ENCODE measurements at regions not wholly inside any gene's neighbourhood (a gene's known extent, or its start where the extent isn't known, plus 50 kb on each side); places are given as distances from the start of the nearest gene placed in this dataset.

DNA sequence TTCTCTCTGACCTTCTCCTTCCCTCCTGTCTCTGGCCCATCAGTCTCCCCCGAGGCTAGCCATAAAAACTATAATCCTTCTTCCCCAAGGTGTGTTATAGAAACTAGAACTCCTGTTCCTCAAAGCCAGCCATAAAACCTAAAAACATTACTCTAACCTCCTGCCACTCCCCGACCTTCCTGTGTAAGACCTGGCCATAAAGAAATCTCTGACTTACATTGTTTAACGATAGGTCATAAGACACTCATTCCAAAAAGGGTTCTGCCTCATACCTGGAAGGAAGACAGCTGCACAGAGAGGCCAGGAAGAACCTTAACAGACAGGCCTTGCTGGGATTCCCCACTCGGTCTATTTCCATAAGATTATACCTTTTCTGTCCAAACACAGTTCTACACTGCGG is 70.9 kb upstream of the EEA1 start:
- intact Hi-C loops (cut with micrococcal nuclease): no loop called here
- H3F3A ChIP-seq (ENCODE audit: low read length, unreplicated experiment): no peaks in the 10 kb centered on the region
- DNase-seq: peak; percentile 68

DNA sequence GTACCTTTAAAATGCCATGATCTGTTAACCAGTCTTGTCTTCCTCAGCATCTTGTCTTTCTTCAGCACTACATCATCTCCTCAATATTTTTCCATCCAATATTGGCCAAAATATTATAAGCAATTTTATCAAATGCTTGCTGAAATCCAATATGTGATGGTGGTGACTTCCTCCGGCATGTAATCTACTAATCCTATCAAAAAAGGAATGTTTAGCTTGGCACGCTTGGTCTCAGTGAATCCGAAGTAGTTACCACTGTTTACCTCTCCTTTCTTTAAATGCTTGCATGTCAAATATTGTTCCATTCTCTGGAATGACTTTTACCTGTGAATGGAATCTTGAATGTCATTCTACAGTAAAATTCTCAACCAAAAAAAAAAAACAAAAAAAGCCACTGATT is 72.3 kb upstream of the EEA1 start:
- H3K4me3 ChIP-seq (ENCODE audit: low read length): no peak overlapping the region
- ChIA-PET CTCF (no interaction called here), POLR2A (ENCODE audit: unreplicated experiment) (no interaction called here)
- no peak overlapping the region for H3K9ac ChIP-seq (ENCODE audit: low read length)
- no peaks in the 10 kb centered on the region for H3K9me3 ChIP-seq (ENCODE audit: low read length)
- H3K79me2 ChIP-seq (ENCODE audit: low read length): no peaks in the 10 kb centered on the region
- H4K20me1 ChIP-seq (ENCODE audit: low read length): no peaks in the 10 kb centered on the region
- H2AFZ ChIP-seq (ENCODE audit: low read length): no peak overlapping the region
- no peak overlapping the region for H3K4me2 ChIP-seq (ENCODE audit: low read length)
- DNase-seq (no peak), ATAC-seq (no peak)
- H3K27me3 ChIP-seq (ENCODE audit: low read length): no peaks in the 10 kb centered on the region
- intact Hi-C loops (cut with micrococcal nuclease): no loop called here
- no peaks in the 10 kb centered on the region for H3K9me2 ChIP-seq (replicated peaks; ENCODE audit: low read length)
- TF ChIP-seq EZH2phosphoT487 (IDR thresholded peaks at IDR 0.05; ENCODE audit: borderline replicate concordance, low read length) (no peak), EZH2 (IDR thresholded peaks at IDR 0.05; ENCODE audit: low read length, unreplicated experiment) (no peak)
- TF ChIP-seq, protein P1, sequence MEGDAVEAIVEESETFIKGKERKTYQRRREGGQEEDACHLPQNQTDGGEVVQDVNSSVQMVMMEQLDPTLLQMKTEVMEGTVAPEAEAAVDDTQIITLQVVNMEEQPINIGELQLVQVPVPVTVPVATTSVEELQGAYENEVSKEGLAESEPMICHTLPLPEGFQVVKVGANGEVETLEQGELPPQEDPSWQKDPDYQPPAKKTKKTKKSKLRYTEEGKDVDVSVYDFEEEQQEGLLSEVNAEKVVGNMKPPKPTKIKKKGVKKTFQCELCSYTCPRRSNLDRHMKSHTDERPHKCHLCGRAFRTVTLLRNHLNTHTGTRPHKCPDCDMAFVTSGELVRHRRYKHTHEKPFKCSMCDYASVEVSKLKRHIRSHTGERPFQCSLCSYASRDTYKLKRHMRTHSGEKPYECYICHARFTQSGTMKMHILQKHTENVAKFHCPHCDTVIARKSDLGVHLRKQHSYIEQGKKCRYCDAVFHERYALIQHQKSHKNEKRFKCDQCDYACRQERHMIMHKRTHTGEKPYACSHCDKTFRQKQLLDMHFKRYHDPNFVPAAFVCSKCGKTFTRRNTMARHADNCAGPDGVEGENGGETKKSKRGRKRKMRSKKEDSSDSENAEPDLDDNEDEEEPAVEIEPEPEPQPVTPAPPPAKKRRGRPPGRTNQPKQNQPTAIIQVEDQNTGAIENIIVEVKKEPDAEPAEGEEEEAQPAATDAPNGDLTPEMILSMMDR (conservative IDR thresholded peaks at IDR 0.05; ENCODE audit: low read depth, low read length): no peak
- H3K27ac ChIP-seq (ENCODE audit: low read length): no peak overlapping the region
- H3K4me1 ChIP-seq (ENCODE audit: insufficient read depth, low read length): peaks cover 10% of the 10 kb centered on the region; the same call in 1 of the 2 replicates
- no peaks in the 10 kb centered on the region for H3F3A ChIP-seq (ENCODE audit: low read length, unreplicated experiment)
- no TSS peak for BruUV-seq (replicated peaks)
- no peaks in the 10 kb centered on the region for H3K36me3 ChIP-seq (ENCODE audit: low read depth, low read length)

More for the DNA sequence above, 70.9 kb upstream of the EEA1 start:
- POLR2A ChIA-PET (ENCODE audit: unreplicated experiment): no interaction called here
- Histone ChIP-seq H3K4me3 (ENCODE audit: low read length) (no peak overlapping the region), H2AFZ (ENCODE audit: low read length) (peak overlapping the region; percentile 43; the same call in 1 of the 2 replicates), H3K9me3 (ENCODE audit: low read length) (no peaks in the 10 kb centered on the region), H3K27me3 (ENCODE audit: low read length) (no peaks in the 10 kb centered on the region), H3K4me1 (ENCODE audit: insufficient read depth, low read length) (peaks cover 10% of the 10 kb centered on the region; the same call in 1 of the 2 replicates), H3K79me2 (ENCODE audit: low read length) (no peaks in the 10 kb centered on the region), H4K20me1 (ENCODE audit: low read length) (no peaks in the 10 kb centered on the region), H3K4me2 (ENCODE audit: low read length) (no peak overlapping the region), H3K27ac (ENCODE audit: low read length) (no peak overlapping the region), H3K36me3 (ENCODE audit: low read depth, low read length) (no peaks in the 10 kb centered on the region), H3K9ac (ENCODE audit: low read length) (no peak overlapping the region), H3K9me2 (replicated peaks; ENCODE audit: low read length) (no peaks in the 10 kb centered on the region)
- TF ChIP-seq, protein P1 (conservative IDR thresholded peaks at IDR 0.05; ENCODE audit: low read depth, low read length): no peak
- TF ChIP-seq EZH2 (IDR thresholded peaks at IDR 0.05; ENCODE audit: low read length, unreplicated experiment) (no peak), EZH2phosphoT487 (IDR thresholded peaks at IDR 0.05; ENCODE audit: borderline replicate concordance, low read length) (no peak)
- CTCF ChIA-PET: interaction anchor here (0.6 kb wide), 1 partner anchor 13 kb away, joined by 4 read pairs; no protein-coding TSS in a partner anchor
- peak; percentile 88 for ATAC-seq
- BruUV-seq (replicated peaks): no TSS peak

DNA sequence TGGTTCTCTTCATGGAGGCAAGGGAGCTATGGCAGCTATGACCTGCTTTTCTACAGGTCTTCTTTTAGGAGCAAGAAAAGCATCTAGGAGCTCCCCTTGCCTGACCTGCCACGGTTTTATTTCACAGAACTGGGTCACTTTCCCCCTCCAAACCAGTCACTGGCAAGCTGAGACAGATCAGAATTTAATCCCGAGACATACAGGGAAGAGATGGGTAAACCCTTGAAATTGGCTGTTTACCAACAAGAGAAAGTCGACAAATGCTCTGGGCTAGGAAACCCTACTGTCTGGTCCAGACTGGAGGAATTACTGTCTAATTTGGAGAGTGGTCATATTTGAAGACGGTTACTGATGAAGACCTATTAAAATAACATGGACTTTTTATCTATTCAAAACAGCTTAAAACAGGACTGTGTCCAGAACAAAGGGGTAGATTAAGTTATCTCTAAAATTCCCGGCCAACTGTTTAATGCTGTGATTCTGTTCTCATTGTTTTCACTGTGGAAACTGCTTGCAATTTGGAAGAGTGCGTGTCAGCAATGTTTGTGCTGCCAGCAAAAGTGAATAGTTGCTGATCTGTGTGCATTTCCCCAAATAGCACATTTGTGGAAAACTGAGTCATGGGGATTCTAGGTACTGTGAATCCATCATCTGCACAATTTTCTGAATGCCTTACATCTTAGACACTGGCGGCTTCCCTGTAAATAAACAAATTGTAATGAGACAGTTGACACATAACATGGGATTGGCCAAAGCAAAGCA is 73.4 kb upstream of the EEA1 start:
- ATAC-seq: no peak
- CTCF ChIA-PET: interaction anchor here (0.7 kb wide), 1 partner anchor 285 kb away, joined by 5 read pairs; no protein-coding TSS in a partner anchor
- H3K9me2 ChIP-seq (replicated peaks; ENCODE audit: low read length): no peaks in the 10 kb centered on the region

More for the DNA sequence above, 73.4 kb upstream of the EEA1 start:
- Histone ChIP-seq H3K79me2 (ENCODE audit: low read length) (no peaks in the 10 kb centered on the region), H3K9me3 (ENCODE audit: low read length) (no peaks in the 10 kb centered on the region), H4K20me1 (ENCODE audit: low read length) (no peaks in the 10 kb centered on the region), H3K27ac (ENCODE audit: low read length) (no peak overlapping the region), H3K4me1 (ENCODE audit: insufficient read depth, low read length) (peaks cover 10% of the 10 kb centered on the region; the same call in 1 of the 2 replicates), H3K9ac (ENCODE audit: low read length) (no peak overlapping the region), H3K4me2 (ENCODE audit: low read length) (no peak overlapping the region), H3F3A (ENCODE audit: low read length, unreplicated experiment) (no peaks in the 10 kb centered on the region), H3K36me3 (ENCODE audit: low read depth, low read length) (no peaks in the 10 kb centered on the region), H3K27me3 (ENCODE audit: low read length) (no peaks in the 10 kb centered on the region), H3K4me3 (ENCODE audit: low read length) (no peak overlapping the region), H2AFZ (ENCODE audit: low read length) (no peak overlapping the region)
- no peak for TF ChIP-seq EZH2phosphoT487 (IDR thresholded peaks at IDR 0.05; ENCODE audit: borderline replicate concordance, low read length)
- no peak for TF ChIP-seq EZH2 (IDR thresholded peaks at IDR 0.05; ENCODE audit: low read length, unreplicated experiment)
- TF ChIP-seq, protein P1 (conservative IDR thresholded peaks at IDR 0.05; ENCODE audit: low read depth, low read length): no peak
- POLR2A ChIA-PET (ENCODE audit: unreplicated experiment): no interaction called here
- peak; percentile 27 for DNase-seq
- intact Hi-C loops (cut with micrococcal nuclease): no loop called here
- BruUV-seq (replicated peaks): no TSS peak

Measured in PC-3 (cell line).